Mesothelial cell of epicardium (in vitro differentiated cells): ENCODE measurements at regions not wholly inside any gene's neighbourhood (a gene's known extent, or its start where the extent isn't known, plus 50 kb on each side); places are given as distances from the start of the nearest gene placed in this dataset.

Experiments used
- DNase-seq, 2 experiments: peaks; one replicate each; pipeline ENCODE4 v3.0.0; 2021; ENCODE audit warnings: low spot score in 2 of 2; ENCODE audit not compliant: unreplicated experiment in 2 of 2
- H3K27ac Mint-ChIP-seq: 2 replicates; pipeline ENCODE4 v1.8.0; 2021; ENCODE audit warnings: mixed read lengths
- H3K27me3 Mint-ChIP-seq: 2 replicates; pipeline ENCODE4 v1.8.0; 2021; ENCODE audit warnings: low read depth, mixed read lengths
- H3K36me3 Mint-ChIP-seq: 2 replicates; pipeline ENCODE4 v1.8.0; 2021; ENCODE audit warnings: mixed read lengths
- H3K4me1 Mint-ChIP-seq: 2 replicates; pipeline ENCODE4 v1.8.0; 2021; ENCODE audit warnings: mixed read lengths
- H3K4me3 Mint-ChIP-seq: 2 replicates; pipeline ENCODE4 v1.8.0; 2021; ENCODE audit warnings: mild to moderate bottlenecking, moderate library complexity, mixed read lengths
- H3K9me3 Mint-ChIP-seq: 2 replicates; pipeline ENCODE4 v1.8.0; 2021; ENCODE audit warnings: mixed read lengths
- CTCF ChIP-seq: fragments of 200-600 bp; sonication (generic); IDR thresholded peaks from one replicate; pipeline ENCODE4 v1.5.0; 2021; ENCODE audit warnings: antibody characterized with exemption; ENCODE audit not compliant: unreplicated experiment

DNA sequence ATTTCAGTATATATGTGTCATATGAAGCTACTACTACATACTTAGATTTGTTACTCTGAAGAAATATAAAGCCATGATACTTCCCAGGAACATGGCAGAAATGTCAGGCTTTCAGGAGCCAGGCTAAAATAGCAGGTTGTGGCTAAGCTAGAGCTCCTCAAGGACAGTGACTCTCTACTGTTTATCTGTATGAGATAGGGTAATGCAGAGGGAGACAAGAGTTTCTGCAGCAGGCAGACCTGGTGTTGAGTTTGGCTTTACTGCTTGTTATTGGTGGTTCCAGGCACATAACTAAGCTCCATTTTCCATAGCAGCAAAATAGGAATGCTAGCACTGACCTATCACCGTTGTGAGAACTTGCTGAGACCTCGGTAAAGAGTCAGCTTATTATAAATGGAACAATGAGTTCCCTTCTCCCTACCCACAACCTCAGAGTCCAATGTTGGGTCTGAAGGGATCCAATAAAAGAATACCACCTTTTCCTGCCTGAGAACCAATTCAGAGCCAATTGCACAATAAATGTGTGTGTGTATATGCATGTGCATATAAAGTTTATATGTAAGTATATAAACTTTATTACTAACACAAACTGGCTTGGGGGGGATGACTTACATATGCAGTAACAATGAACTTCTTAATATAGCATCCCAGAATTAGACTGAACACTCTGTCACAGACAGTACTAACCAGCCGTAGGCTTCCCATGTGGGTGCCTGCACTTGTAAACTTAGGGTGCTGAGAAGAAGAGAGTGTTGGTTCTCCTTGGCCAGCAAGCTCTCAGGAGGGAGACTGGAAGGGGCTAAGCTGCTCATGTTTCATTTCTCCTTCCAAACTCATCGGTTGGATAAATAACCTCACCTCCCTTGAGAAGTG is 51.9 kb upstream of the PAQR3 start:
- DNase-seq, result no peak
- TF ChIP-seq CTCF, result no peak
- H3K36me3 Mint-ChIP-seq, result peaks cover under 1% of the 10 kb centered on the region
- no peak overlapping the region for H3K4me3 Mint-ChIP-seq
- H3K27me3 Mint-ChIP-seq, result peaks cover 13% of the 10 kb centered on the region
- H3K9me3 Mint-ChIP-seq, result peaks cover 6% of the 10 kb centered on the region
- peaks cover 8% of the 10 kb centered on the region for H3K4me1 Mint-ChIP-seq
- no peak overlapping the region for H3K27ac Mint-ChIP-seq

- H3K27ac Mint-ChIP-seq, result no peak overlapping the region
- no peaks in the 10 kb centered on the region for H3K36me3 Mint-ChIP-seq
- H3K27me3 Mint-ChIP-seq, result peaks cover 22% of the 10 kb centered on the region
- TF ChIP-seq CTCF, result no peak
- H3K4me1 Mint-ChIP-seq, result peaks cover 17% of the 10 kb centered on the region
- DNase-seq, result no peak
- H3K4me3 Mint-ChIP-seq, result no peak overlapping the region
- H3K9me3 Mint-ChIP-seq, result no peaks in the 10 kb centered on the region
Measured at GRCh38 chr4:78989697-78990270, 50.5 kb upstream of the PAQR3 start.
